OCI-LY1 (cell line): ENCODE measurements at regions not wholly inside any gene's neighbourhood (a gene's known extent, or its start where the extent isn't known, plus 50 kb on each side); places are given as distances from the start of the nearest gene placed in this dataset.

ENCODE experiments used
- EZH2 ChIP-seq: fragments of 200-600 bp; sonication (generic), shearing (Covaris generic); IDR thresholded peaks from 2 replicates; pipeline ENCODE4 v1.8.0; 2017; ENCODE audit warnings: borderline replicate concordance, mixed run types, mild to moderate bottlenecking, antibody characterized with exemption, low read length, moderate library complexity, mixed read lengths
- TF ChIP-seq, protein P1 (sequence below): fragments of 200-600 bp; sonication (generic), shearing (Covaris generic); IDR thresholded peaks from 2 replicates; pipeline ENCODE4 v1.5.1; 2017; ENCODE audit warnings: mild to moderate bottlenecking, antibody characterized with exemption, low read length, moderate library complexity, mixed read lengths

DNA sequence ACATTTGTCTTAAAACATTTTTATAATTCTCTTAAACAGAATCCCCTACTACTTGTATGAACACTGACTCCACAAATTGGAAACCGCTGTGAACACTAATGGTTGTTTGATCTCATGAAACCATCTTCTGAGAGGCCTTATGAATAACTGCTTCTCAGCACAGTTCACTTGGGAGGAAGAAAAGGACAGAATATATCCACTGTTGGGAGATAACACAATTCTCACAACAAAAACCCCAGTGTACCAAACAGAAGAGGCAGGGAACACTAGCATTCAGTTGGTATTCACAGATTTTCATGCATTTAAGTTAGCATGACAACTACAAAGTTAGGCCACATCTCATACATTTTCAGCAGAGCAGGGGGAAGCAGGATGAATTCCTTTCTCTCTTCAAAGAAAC is 89.0 kb upstream of the SELENOP start:
- no peak for TF ChIP-seq EZH2
- TF ChIP-seq, protein P1, sequence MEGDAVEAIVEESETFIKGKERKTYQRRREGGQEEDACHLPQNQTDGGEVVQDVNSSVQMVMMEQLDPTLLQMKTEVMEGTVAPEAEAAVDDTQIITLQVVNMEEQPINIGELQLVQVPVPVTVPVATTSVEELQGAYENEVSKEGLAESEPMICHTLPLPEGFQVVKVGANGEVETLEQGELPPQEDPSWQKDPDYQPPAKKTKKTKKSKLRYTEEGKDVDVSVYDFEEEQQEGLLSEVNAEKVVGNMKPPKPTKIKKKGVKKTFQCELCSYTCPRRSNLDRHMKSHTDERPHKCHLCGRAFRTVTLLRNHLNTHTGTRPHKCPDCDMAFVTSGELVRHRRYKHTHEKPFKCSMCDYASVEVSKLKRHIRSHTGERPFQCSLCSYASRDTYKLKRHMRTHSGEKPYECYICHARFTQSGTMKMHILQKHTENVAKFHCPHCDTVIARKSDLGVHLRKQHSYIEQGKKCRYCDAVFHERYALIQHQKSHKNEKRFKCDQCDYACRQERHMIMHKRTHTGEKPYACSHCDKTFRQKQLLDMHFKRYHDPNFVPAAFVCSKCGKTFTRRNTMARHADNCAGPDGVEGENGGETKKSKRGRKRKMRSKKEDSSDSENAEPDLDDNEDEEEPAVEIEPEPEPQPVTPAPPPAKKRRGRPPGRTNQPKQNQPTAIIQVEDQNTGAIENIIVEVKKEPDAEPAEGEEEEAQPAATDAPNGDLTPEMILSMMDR = no peak
